ENCODE measurements at regions not wholly inside any gene's neighbourhood (a gene's known extent, or its start where the extent isn't known, plus 50 kb on each side); places are given as distances from the start of the nearest gene placed in this dataset.
A peak's percentile ranks its signal among the peaks of the same experiment; 100 is the strongest.

- peak; percentile 71 to 88 (median 78) for DNase-seq (ENCODE audit: low read depth in 3 of 3)
Observed at GRCh38 chrX:2608638-2609430, 82.3 kb upstream of the CD99 start.

GRCh38 chrX:2607113-2607512 lies 84.0 kb upstream of the CD99 start:
- no peak for DNase-seq (ENCODE audit: low read depth in 3 of 3)

GRCh38 chrX:2600564-2600963 lies 90.5 kb upstream of the CD99 start:
- no peak for DNase-seq (ENCODE audit: low read depth in 3 of 3)

- DNase-seq (ENCODE audit: low read depth in 3 of 3) = no peak
Observed at GRCh38 chrX:2596555-2597255, 94.4 kb upstream of the CD99 start.

- no peak for DNase-seq (ENCODE audit: low read depth in 3 of 3)
Observed at GRCh38 chrX:2596045-2596444, 95.0 kb upstream of the CD99 start.

- DNase-seq (ENCODE audit: low read depth in 3 of 3) = no peak
Observed at GRCh38 chrX:2595258-2595657, 94.5 kb upstream of the DHRSX start.

- no peak for DNase-seq (ENCODE audit: low read depth in 3 of 3)
Observed at GRCh38 chrX:2594491-2594890, 93.7 kb upstream of the DHRSX start.

GRCh38 chrX:2592279-2592678 lies 91.5 kb upstream of the DHRSX start:
- no peak for DNase-seq (ENCODE audit: low read depth in 3 of 3)

- DNase-seq (ENCODE audit: low read depth in 3 of 3) = no peak
Observed at GRCh38 chrX:2589186-2590020, 88.6 kb upstream of the DHRSX start.

DNA sequence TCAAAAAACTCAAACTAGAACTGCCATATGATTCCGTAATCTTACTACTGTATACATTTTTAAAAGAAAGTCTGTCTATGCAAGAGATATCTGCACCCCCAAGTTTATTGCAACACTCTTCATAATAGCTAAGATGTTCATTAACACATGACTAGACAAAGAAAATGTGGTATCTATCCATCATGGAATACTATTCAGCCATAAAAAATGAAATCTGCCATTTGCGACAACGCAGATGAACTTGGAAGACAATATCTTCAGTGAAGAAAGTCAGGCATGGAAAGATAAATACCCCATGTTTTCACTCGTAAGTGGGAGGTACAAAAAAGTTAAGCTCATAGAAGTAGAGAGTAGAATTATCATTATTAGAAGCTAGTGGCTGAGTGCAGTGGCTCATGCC lies 87.3 kb upstream of the DHRSX start:
- no peak for DNase-seq (ENCODE audit: low read depth in 3 of 3)

GRCh38 chrX:2587146-2587545 lies 86.4 kb upstream of the DHRSX start:
- no peak for DNase-seq (ENCODE audit: low read depth in 3 of 3)

GRCh38 chrX:2585158-2585470 lies 84.3 kb upstream of the DHRSX start:
- no peak for DNase-seq (ENCODE audit: low read depth in 3 of 3)

DNA sequence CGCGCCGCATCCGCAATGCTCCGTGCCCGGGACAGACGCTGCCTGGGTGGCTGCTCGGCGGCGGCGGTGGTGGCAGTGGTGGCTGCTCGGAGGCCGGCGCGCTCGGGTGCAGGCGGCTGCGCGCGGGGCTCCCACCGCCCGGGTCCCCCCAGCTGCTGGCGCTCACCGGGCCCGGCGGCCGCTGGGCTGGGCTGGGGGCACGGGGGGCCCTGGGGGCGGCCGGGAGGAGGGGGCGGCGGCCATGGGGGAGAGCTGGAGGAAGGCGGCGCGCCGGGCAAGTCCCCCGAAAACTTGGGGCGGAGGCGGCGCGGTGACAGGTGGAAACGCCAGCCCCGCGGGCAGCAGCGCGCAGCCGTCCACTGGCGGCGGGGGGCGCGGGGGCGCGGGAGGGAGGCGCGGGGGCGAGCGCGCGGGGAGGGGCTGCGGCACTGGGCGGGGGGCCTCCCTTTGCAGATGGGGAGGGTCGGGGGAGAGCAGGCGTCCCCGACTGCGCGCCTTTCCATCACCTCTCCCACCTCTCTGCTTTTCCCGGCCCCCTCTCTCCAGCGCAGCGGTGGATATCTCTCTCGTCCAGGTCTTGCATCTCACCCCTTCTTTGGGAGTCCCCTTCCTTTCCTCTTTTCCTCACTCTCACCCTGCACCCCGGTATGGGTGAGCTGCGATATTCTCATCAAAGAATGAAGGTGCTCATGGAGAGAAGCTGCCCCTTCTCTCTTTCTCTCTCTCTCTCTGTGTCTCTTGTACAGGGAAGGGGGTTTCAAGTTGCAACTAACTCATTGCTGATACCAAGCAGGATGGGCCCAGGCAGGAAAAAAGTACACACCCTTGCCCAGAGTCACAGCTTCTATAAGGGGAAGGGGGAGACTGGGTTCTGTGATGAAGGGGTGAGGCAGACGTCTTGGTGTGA lies 83.7 kb upstream of the DHRSX start:
- no peak for DNase-seq (ENCODE audit: low read depth in 3 of 3)

- DNase-seq (ENCODE audit: low read depth in 3 of 3) = no peak
Observed at GRCh38 chrX:2583194-2584162, 82.7 kb upstream of the DHRSX start.

GRCh38 chrX:2582667-2583066 lies 81.9 kb upstream of the DHRSX start:
- DNase-seq (ENCODE audit: low read depth in 3 of 3) = no peak

GRCh38 chrX:2581296-2581695 lies 80.5 kb upstream of the DHRSX start:
- DNase-seq (ENCODE audit: low read depth in 3 of 3) = no peak

- no peak for DNase-seq (ENCODE audit: low read depth in 3 of 3)
Observed at GRCh38 chrX:2578864-2579263, 78.1 kb upstream of the DHRSX start.

- DNase-seq (ENCODE audit: low read depth in 3 of 3) = no peak
Observed at GRCh38 chrX:2577844-2578466, 77.2 kb upstream of the DHRSX start.

GRCh38 chrX:2576793-2577192 lies 76.0 kb upstream of the DHRSX start:
- DNase-seq (ENCODE audit: low read depth in 3 of 3) = no peak

DNA sequence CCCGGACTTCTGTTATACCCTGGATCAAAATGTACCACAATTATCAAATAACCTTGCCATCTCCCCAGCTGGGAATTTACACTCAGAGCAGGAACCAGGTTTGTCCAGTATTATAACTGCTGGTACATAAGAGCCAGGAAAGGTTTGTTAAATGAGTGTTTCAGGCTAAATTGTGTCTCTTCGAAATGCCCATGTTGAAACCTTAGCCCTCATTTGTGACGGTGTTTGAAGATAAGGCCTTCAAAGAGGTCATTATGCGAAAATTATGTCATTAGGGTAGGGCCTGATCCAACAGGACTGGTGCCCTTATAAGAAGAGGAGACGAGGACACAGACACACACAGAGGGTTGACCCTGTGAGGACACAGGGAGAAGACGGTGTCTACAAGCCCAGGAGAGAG lies 73.5 kb upstream of the DHRSX start:
- DNase-seq (ENCODE audit: low read depth in 3 of 3) = no peak
